ENCODE measurements at regions not wholly inside any gene's neighbourhood (a gene's known extent, or its start where the extent isn't known, plus 50 kb on each side); places are given as distances from the start of the nearest gene placed in this dataset.

- CTCF ChIA-PET = no interaction called here
- Mint-ChIP-seq H3K4me1 (ENCODE audit: low read depth, unreplicated experiment) (no peaks in the 10 kb centered on the region), H3K9me3 (ENCODE audit: low read depth, unreplicated experiment) (peaks cover 6% of the 10 kb centered on the region), H3K4me3 (ENCODE audit: low read depth, unreplicated experiment) (no peak overlapping the region), H3K27ac (ENCODE audit: unreplicated experiment) (no peak overlapping the region), H3K27me3 (ENCODE audit: unreplicated experiment) (peaks cover 68% of the 10 kb centered on the region), H3K36me3 (ENCODE audit: insufficient read depth, unreplicated experiment) (peaks cover 5% of the 10 kb centered on the region)
- intact Hi-C loops (cut with micrococcal nuclease; ENCODE audit: unreplicated experiment) = no loop called here
- BruUV-seq (replicated peaks) = no TSS peak
- no peak for DNase-seq
- TF ChIP-seq CTCF (IDR thresholded peaks at IDR 0.05; ENCODE audit: unreplicated experiment) = no peak
Measured at GRCh38 chr2:239496700-239497099, 95.9 kb upstream of the HDAC4 start.

- no peak for DNase-seq
- intact Hi-C loops (cut with micrococcal nuclease; ENCODE audit: unreplicated experiment) = no loop called here
- no TSS peak for BruUV-seq (replicated peaks)
- Mint-ChIP-seq H3K4me3 (ENCODE audit: low read depth, unreplicated experiment) (no peak overlapping the region), H3K27ac (ENCODE audit: unreplicated experiment) (no peak overlapping the region), H3K9me3 (ENCODE audit: low read depth, unreplicated experiment) (peaks cover 6% of the 10 kb centered on the region), H3K4me1 (ENCODE audit: low read depth, unreplicated experiment) (no peaks in the 10 kb centered on the region), H3K36me3 (ENCODE audit: insufficient read depth, unreplicated experiment) (peaks cover 5% of the 10 kb centered on the region), H3K27me3 (ENCODE audit: unreplicated experiment) (peaks cover 65% of the 10 kb centered on the region)
- CTCF ChIA-PET = no interaction called here
- TF ChIP-seq CTCF (IDR thresholded peaks at IDR 0.05; ENCODE audit: unreplicated experiment) = no peak
Measured at GRCh38 chr2:239495791-239496233, 95.0 kb upstream of the HDAC4 start.

GRCh38 chr2:239495175-239495574 is 94.4 kb upstream of the HDAC4 start:
- H3K36me3 Mint-ChIP-seq (ENCODE audit: insufficient read depth, unreplicated experiment) = peaks cover 5% of the 10 kb centered on the region
- peaks cover 8% of the 10 kb centered on the region for H3K9me3 Mint-ChIP-seq (ENCODE audit: low read depth, unreplicated experiment)
- H3K27me3 Mint-ChIP-seq (ENCODE audit: unreplicated experiment) = peaks cover 65% of the 10 kb centered on the region
- CTCF ChIA-PET = no interaction called here
- intact Hi-C loops (cut with micrococcal nuclease; ENCODE audit: unreplicated experiment) = no loop called here
- no TSS peak for BruUV-seq (replicated peaks)
- H3K27ac Mint-ChIP-seq (ENCODE audit: unreplicated experiment) = no peak overlapping the region
- TF ChIP-seq CTCF (IDR thresholded peaks at IDR 0.05; ENCODE audit: unreplicated experiment) = no peak
- DNase-seq = no peak
- H3K4me1 Mint-ChIP-seq (ENCODE audit: low read depth, unreplicated experiment) = no peaks in the 10 kb centered on the region
- H3K4me3 Mint-ChIP-seq (ENCODE audit: low read depth, unreplicated experiment) = no peak overlapping the region

GRCh38 chr2:239494578-239494977 is 93.8 kb upstream of the HDAC4 start:
- H3K27me3 Mint-ChIP-seq (ENCODE audit: unreplicated experiment) = peaks cover 65% of the 10 kb centered on the region
- no peak for TF ChIP-seq CTCF (IDR thresholded peaks at IDR 0.05; ENCODE audit: unreplicated experiment)

More at GRCh38 chr2:239494578-239494977, 93.8 kb upstream of the HDAC4 start:
- Mint-ChIP-seq H3K27ac (ENCODE audit: unreplicated experiment) (no peak overlapping the region), H3K36me3 (ENCODE audit: insufficient read depth, unreplicated experiment) (peaks cover 5% of the 10 kb centered on the region), H3K9me3 (ENCODE audit: low read depth, unreplicated experiment) (peaks cover 8% of the 10 kb centered on the region), H3K4me1 (ENCODE audit: low read depth, unreplicated experiment) (no peaks in the 10 kb centered on the region), H3K4me3 (ENCODE audit: low read depth, unreplicated experiment) (no peak overlapping the region)
- no TSS peak for BruUV-seq (replicated peaks)
- DNase-seq = no peak
- CTCF ChIA-PET = no interaction called here
- intact Hi-C loops (cut with micrococcal nuclease; ENCODE audit: unreplicated experiment) = no loop called here
